Fibroblast of mammary gland (primary cell): ENCODE measurements at regions not wholly inside any gene's neighbourhood (a gene's known extent, or its start where the extent isn't known, plus 50 kb on each side); places are given as distances from the start of the nearest gene placed in this dataset.

Source experiments
- DNase-seq: peaks from one replicate; pipeline ENCODE4 v3.0.0-alpha.2; 2010; ENCODE audit warnings: low read depth
- H3K4me3 ChIP-seq: 2 replicates; pipeline ENCODE4 v1.5.1; 2011; ENCODE audit warnings: low read depth, mild to moderate bottlenecking, low read length, moderate library complexity; ENCODE audit not compliant: control insufficient read depth
- TF ChIP-seq, protein P1 (sequence below): conservative IDR thresholded peaks from 2 replicates; pipeline ENCODE4 v1.5.1; 2011; ENCODE audit warnings: low read depth, low read length, inconsistent platforms; ENCODE audit not compliant: control insufficient read depth, insufficient read depth

DNA sequence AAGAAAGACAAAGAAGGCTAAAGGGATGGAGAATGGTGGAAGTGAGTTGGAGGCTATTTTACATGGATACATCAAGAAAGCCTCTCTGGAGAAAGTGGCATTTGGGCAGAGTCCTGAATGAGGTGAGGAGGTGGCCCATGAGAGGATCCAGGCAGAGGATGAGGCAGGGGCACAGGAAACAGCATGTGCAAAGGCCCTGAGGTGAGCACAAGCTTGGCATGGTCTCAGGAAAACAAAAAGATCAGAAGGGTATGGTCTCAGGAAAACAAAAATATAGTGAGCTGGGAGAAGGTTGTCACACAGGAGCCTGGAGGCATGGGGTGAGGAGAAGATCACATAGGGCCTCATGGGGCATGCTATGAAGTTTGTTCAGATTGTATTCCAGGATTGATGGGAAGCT lies 62.1 kb upstream of the F3 start:
- TF ChIP-seq, protein P1, sequence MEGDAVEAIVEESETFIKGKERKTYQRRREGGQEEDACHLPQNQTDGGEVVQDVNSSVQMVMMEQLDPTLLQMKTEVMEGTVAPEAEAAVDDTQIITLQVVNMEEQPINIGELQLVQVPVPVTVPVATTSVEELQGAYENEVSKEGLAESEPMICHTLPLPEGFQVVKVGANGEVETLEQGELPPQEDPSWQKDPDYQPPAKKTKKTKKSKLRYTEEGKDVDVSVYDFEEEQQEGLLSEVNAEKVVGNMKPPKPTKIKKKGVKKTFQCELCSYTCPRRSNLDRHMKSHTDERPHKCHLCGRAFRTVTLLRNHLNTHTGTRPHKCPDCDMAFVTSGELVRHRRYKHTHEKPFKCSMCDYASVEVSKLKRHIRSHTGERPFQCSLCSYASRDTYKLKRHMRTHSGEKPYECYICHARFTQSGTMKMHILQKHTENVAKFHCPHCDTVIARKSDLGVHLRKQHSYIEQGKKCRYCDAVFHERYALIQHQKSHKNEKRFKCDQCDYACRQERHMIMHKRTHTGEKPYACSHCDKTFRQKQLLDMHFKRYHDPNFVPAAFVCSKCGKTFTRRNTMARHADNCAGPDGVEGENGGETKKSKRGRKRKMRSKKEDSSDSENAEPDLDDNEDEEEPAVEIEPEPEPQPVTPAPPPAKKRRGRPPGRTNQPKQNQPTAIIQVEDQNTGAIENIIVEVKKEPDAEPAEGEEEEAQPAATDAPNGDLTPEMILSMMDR, result no peak
- DNase-seq, result no peak
- H3K4me3 ChIP-seq, result no peak overlapping the region

DNA sequence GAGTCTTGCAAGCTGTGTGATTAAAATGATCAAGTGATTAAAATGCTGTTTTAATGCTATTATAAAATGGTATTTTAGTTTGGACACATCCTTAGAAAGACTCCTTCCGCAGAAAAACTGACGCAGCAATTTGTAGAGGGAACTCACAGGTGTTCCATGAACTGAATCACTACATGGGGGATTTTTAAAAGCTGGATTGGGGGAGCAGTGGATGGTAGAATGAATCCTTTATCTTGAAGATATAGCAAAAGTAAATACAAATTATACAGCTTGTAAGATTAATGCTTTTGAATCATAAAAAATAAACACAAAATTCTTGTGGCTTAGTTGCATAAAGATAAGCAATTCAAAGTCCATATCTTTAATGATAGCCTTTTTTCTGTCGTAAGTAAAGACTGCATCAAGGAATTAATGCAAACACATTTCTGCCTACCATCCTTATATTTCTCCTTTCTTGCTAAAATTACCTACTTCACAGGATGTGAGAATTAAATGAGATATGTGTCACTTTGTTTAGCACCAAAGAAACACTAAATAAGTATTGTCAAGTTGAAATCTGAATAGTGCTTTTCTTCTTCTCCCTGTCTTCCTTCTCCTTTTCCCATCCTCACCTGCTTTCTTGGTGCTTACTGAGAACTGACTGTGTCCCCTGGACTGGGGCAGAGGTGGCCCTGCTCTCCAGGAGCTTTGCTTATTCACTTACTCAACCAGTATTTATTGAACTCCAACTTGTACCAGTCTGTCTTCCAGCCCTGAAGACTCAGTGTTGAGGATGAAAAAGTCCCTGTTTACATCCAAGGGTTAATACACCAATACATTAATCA lies 61.5 kb upstream of the F3 start:
- no peak for DNase-seq
- TF ChIP-seq, protein P1, result no peak
- H3K4me3 ChIP-seq, result no peak overlapping the region

DNA sequence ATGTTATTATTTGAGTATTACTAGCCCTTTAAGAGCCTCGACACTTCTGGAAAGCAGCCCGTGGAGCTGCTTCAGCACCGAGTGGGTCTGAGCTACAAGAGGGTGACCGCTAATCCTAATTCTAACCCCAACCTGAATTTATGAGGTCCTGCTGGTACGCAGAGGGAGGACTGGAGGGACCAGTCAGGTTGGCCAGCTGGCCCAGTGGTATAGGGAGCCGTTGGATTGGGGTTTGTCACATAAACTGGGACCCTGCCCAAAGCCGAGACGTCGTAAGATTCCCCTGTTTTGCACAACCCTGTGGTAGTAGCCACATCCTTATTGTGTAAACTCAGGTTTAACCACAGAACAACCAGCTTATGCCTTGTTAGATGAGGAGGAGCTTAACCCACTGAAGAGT lies 60.8 kb upstream of the F3 start:
- TF ChIP-seq, protein P1, result no peak
- DNase-seq, result peak; percentile 77
- no peak overlapping the region for H3K4me3 ChIP-seq

DNA sequence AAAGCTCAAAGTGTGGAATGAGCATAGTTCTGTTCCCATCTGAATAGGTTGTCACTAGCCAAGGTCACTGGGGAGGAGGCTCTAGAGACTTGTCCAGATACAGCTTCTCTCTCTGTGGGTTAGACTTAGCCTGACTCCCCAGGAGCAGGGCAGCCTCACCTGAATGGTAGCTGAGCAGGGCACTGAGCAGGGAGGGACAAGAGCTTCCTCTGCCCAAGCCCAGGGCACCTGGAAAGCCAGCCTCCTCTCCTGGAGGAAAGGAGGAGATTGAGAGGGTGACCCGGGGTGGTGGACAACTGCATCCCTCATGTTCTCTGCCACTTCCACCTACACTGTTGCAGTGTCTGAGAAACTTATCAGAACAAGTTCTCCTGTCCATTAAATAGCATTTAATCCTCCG lies 59.0 kb upstream of the F3 start:
- no peak for DNase-seq
- TF ChIP-seq, protein P1, result no peak
- no peak overlapping the region for H3K4me3 ChIP-seq

DNA sequence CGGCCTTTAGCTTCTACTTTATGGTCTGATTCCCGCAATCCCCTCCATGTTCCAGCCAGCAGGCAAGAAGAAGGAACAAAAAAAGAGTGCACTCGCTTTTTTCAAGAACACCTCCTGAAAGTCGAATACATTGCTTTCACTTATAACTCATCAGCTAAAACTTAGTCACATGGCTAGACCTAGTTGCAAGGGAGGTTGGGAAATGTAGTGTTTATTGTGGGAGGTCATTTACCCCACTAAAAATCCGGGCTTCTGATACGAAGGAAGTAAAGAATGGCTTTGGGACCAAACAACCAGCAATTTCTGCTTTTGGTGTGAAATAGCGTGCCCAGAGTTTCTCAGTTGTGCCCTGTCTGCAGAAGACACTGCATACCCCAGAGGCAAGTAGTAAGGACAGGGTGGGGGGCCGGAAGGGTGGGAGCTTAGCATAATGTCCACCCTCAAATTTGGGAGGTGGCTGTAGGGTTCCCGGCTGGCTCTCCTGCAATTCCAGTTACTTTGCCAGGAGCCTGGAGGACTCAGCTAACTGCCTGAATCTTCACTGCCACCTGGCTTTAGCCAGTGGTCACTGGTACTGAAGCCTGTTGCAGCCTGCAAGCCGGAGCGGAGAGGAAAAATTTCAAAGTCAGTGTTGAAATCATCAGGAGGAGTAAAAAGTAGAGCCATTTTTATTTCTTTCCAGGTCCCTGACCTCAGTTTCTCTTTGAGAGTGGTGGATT lies 57.7 kb upstream of the F3 start:
- TF ChIP-seq, protein P1, result peak; percentile 34
- peak; percentile 50 for DNase-seq
- no peak overlapping the region for H3K4me3 ChIP-seq

DNA sequence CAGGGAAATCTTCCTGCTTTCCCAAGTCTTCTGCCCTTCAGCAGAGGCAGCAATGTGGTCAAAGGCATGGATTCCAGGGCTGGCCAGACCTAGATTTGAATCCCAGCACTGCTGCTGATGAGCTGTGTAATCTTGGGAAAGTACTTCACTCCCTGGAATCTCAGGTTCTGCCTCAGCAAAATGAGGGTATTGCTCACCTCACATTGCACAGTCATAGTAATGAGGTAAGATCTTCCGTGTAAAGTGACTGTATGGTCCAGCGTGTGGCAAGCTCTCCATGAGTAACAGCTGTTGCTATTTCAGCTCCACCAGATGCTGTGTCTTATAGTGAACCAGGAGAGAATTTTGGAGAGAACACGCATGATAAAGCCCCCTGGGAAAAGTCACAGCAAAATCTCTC lies 56.1 kb upstream of the F3 start:
- no peak overlapping the region for H3K4me3 ChIP-seq
- TF ChIP-seq, protein P1, result no peak
- peak; percentile 89 for DNase-seq
